Endothelial cell of umbilical vein (primary cell): ENCODE measurements at regions not wholly inside any gene's neighbourhood (a gene's known extent, or its start where the extent isn't known, plus 50 kb on each side); places are given as distances from the start of the nearest gene placed in this dataset.

Experiments
- CTCF ChIP-seq, 2 donors: IDR thresholded peaks; 1 replicate in 1 of 2; 2 replicates in 1 of 2; pipeline ENCODE4 v1.5.1; 2011; ENCODE audit warnings: low read length in 2 of 2, mild to moderate bottlenecking in 2 of 2, moderate library complexity in 2 of 2, control low read depth in 1 of 2, inconsistent platforms in 1 of 2, low read depth in 1 of 2; ENCODE audit not compliant: insufficient read depth in 1 of 2; ENCODE audit errors: extremely low read depth in 1 of 2
- EZH2 ChIP-seq: IDR thresholded peaks from 2 replicates; pipeline ENCODE4 v1.6.1; 2012; ENCODE audit warnings: borderline replicate concordance, low read depth, mild to moderate bottlenecking, moderate library complexity, low read length, inconsistent platforms; ENCODE audit not compliant: severe bottlenecking
- FOS ChIP-seq: IDR thresholded peaks from 2 replicates; pipeline ENCODE4 v1.6.1; 2011; ENCODE audit warnings: mild to moderate bottlenecking, low read length, moderate library complexity, borderline replicate concordance; ENCODE audit not compliant: insufficient read depth
- GATA2 ChIP-seq: IDR thresholded peaks from 2 replicates; pipeline ENCODE4 v1.7.0; 2011; ENCODE audit warnings: low read depth, mild to moderate bottlenecking, moderate library complexity, mixed read lengths, low read length; ENCODE audit not compliant: insufficient read length, insufficient read depth
- JUN ChIP-seq: IDR thresholded peaks from 2 replicates; pipeline ENCODE4 v1.6.1; 2011; ENCODE audit warnings: borderline replicate concordance, low read depth; ENCODE audit not compliant: insufficient read length, insufficient read depth
- MYC ChIP-seq: IDR thresholded peaks from one replicate; pipeline ENCODE4 v1.6.1; 2011; ENCODE audit warnings: mild to moderate bottlenecking, low read depth, low read length
- POLR2A ChIP-seq: IDR thresholded peaks from 2 replicates; pipeline ENCODE4 v1.6.1; 2012; ENCODE audit warnings: low read depth, mild to moderate bottlenecking, control low read depth, low read length
- POLR2AphosphoS5 ChIP-seq: IDR thresholded peaks from 2 replicates; pipeline ENCODE4 v1.6.1; 2012; ENCODE audit warnings: low read depth, mild to moderate bottlenecking, control low read depth, low read length, moderate library complexity; ENCODE audit not compliant: insufficient read depth

- TF ChIP-seq CTCF (IDR thresholded peaks at IDR 0.05; ENCODE audit: extremely low read depth in 1 of 2, insufficient read depth in 1 of 2, low read depth in 1 of 2, low read length in 2 of 2) = no peak
- TF ChIP-seq POLR2AphosphoS5 = no peak
- no peak for TF ChIP-seq EZH2
- TF ChIP-seq JUN = no peak
- no peak for TF ChIP-seq MYC
- no peak for TF ChIP-seq POLR2A
- no peak for TF ChIP-seq FOS
- TF ChIP-seq GATA2 = no peak
These were observed 82.5 kb downstream of the PCTP start for GRCh38 chr17:55833306-55833705.
